MM.1S (cell line): ENCODE measurements at regions not wholly inside any gene's neighbourhood (a gene's known extent, or its start where the extent isn't known, plus 50 kb on each side); places are given as distances from the start of the nearest gene placed in this dataset.

Source experiments
- DNase-seq: peaks from one replicate; pipeline ENCODE4 v3.0.0-alpha.2; 2015
- H2AFZ ChIP-seq: fragments of 300-600 bp; sonication (generic); 2 replicates; pipeline ENCODE4 v1.6.0; 2016; ENCODE audit warnings: antibody characterized with exemption, low read length
- H3F3A ChIP-seq: fragments of 300-600 bp; sonication (generic); 2 replicates; pipeline ENCODE4 v1.6.1; 2016; ENCODE audit warnings: mild to moderate bottlenecking, antibody characterized with exemption, low read length, moderate library complexity, mixed read lengths; ENCODE audit not compliant: insufficient read depth
- H3K27ac ChIP-seq: fragments of 300-600 bp; sonication (generic); 2 replicates; pipeline ENCODE4 v1.5.1; 2016; ENCODE audit warnings: mild to moderate bottlenecking, low read length
- H3K27me3 ChIP-seq: fragments of 300-600 bp; sonication (generic); replicated peaks from 2 replicates; pipeline ENCODE4 v1.6.0; 2016; ENCODE audit warnings: low read length; ENCODE audit not compliant: insufficient read depth
- H3K36me3 ChIP-seq: fragments of 300-600 bp; sonication (generic); replicated peaks from 2 replicates; pipeline ENCODE4 v1.6.1; 2016; ENCODE audit warnings: mild to moderate bottlenecking, low read length, mixed read lengths; ENCODE audit not compliant: insufficient read depth
- H3K4me1 ChIP-seq: fragments of 300-600 bp; sonication (generic); 2 replicates; pipeline ENCODE4 v1.6.1; 2016; ENCODE audit warnings: low read length, mixed read lengths
- H3K4me2 ChIP-seq: fragments of 300-600 bp; sonication (generic); 2 replicates; pipeline ENCODE4 v1.6.0; 2016; ENCODE audit warnings: low read depth, low read length
- H3K4me3 ChIP-seq: fragments of 300-600 bp; sonication (generic); 2 replicates; pipeline ENCODE4 v1.5.1; 2016; ENCODE audit warnings: low read length, mixed read lengths
- H3K79me2 ChIP-seq: fragments of 300-600 bp; sonication (generic); 2 replicates; pipeline ENCODE4 v1.6.1; 2016; ENCODE audit warnings: mixed run types, low read length, mixed read lengths
- H3K9ac ChIP-seq: fragments of 300-600 bp; sonication (generic); 2 replicates; pipeline ENCODE4 v1.6.1; 2016; ENCODE audit warnings: low read length, mixed read lengths
- H3K9me2 ChIP-seq: fragments of 300-600 bp; sonication (generic); replicated peaks from 2 replicates; pipeline ENCODE4 v1.6.1; 2016; ENCODE audit warnings: mild to moderate bottlenecking, low read length, mixed read lengths; ENCODE audit not compliant: insufficient read depth
- H3K9me3 ChIP-seq: fragments of 300-600 bp; sonication (generic); replicated peaks from 2 replicates; pipeline ENCODE4 v1.6.1; 2016; ENCODE audit warnings: mild to moderate bottlenecking, low read length, mixed read lengths; ENCODE audit not compliant: insufficient read depth
- H4K20me1 ChIP-seq: fragments of 300-600 bp; sonication (generic); 2 replicates; pipeline ENCODE4 v1.6.1; 2016; ENCODE audit warnings: mild to moderate bottlenecking, low read length, moderate library complexity, mixed read lengths; ENCODE audit not compliant: insufficient read depth
- EZH2 ChIP-seq: fragments of 300-600 bp; sonication (generic); optimal IDR thresholded peaks from 2 replicates; pipeline ENCODE3; 2017; ENCODE audit warnings: low read depth, mild to moderate bottlenecking, antibody characterized with exemption, low read length, mixed read lengths
- EZH2phosphoT487 ChIP-seq: fragments of 300-600 bp; sonication (generic); IDR thresholded peaks from 2 replicates; pipeline ENCODE4 v1.6.1; 2018; ENCODE audit warnings: antibody characterized with exemption, low read length
- TF ChIP-seq, protein P1 (sequence below): fragments of 300-600 bp; sonication (generic); IDR thresholded peaks from 2 replicates; pipeline ENCODE4 v1.5.1; 2016; ENCODE audit warnings: antibody characterized with exemption, low read length, mixed read lengths

DNA sequence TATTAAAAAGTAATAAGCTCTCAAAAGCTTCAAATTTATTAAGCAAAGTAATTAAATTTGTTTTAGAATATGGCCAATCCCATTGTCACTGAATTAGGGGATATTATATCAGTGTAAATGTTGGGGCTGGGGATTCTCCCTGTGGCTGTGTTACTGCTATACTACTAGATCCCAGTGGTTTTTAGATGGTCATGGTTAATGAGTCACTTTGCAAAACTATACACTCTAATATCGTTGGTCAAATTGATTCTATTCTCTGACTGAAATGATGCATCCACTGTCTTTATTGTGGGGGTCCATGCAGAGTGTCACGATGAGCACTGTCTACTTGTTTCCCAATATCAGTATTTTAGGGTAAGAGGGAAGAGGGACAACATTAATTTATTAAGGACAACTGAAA is 336.9 kb upstream of the PREP start:
- Histone ChIP-seq H3K9ac (no peak overlapping the region), H4K20me1 (no peaks in the 10 kb centered on the region), H3K79me2 (no peaks in the 10 kb centered on the region), H3F3A (no peaks in the 10 kb centered on the region), H2AFZ (no peak overlapping the region), H3K27me3 (no peaks in the 10 kb centered on the region), H3K4me1 (0 out of 2 replicates have a peak, but pooled peaks cover 3% of the 10 kb centered on the region), H3K4me2 (no peak overlapping the region), H3K27ac (no peak overlapping the region), H3K4me3 (no peak overlapping the region), H3K9me2 (no peaks in the 10 kb centered on the region), H3K36me3 (no peaks in the 10 kb centered on the region), H3K9me3 (no peaks in the 10 kb centered on the region)
- TF ChIP-seq, protein P1, sequence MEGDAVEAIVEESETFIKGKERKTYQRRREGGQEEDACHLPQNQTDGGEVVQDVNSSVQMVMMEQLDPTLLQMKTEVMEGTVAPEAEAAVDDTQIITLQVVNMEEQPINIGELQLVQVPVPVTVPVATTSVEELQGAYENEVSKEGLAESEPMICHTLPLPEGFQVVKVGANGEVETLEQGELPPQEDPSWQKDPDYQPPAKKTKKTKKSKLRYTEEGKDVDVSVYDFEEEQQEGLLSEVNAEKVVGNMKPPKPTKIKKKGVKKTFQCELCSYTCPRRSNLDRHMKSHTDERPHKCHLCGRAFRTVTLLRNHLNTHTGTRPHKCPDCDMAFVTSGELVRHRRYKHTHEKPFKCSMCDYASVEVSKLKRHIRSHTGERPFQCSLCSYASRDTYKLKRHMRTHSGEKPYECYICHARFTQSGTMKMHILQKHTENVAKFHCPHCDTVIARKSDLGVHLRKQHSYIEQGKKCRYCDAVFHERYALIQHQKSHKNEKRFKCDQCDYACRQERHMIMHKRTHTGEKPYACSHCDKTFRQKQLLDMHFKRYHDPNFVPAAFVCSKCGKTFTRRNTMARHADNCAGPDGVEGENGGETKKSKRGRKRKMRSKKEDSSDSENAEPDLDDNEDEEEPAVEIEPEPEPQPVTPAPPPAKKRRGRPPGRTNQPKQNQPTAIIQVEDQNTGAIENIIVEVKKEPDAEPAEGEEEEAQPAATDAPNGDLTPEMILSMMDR = no peak
- TF ChIP-seq EZH2 (no peak), EZH2phosphoT487 (no peak)
- DNase-seq = no peak

DNA sequence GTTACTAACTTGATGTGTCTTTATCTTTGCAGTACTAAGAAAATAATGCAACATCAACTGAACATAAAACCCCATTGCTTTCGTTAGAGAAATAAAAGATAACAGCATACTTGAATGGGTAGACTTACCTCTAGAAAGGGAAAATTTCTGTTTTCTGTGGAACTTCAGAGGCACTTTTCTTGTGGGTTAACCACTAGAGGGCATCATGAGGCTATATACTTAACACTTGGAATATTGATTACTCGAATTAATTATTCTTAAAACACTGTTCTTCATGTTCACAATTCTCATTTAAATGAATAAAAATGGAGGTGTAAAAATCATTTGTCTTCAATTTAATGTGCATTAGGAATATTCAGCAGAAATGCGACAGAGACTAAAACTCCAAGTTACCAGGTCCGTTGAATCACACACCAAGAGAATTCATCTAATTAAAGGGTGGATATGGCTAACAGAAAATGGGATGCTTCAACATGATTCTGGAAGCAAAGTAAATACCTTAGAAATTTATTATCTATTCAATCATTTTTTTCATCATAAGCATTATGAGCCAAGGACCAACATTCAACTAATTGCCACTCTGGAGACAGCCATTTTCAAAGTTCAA is 330.8 kb upstream of the PREP start:
- no peak overlapping the region for H3K27ac ChIP-seq
- no peaks in the 10 kb centered on the region for H3K79me2 ChIP-seq
- peak; percentile 63 for DNase-seq
- no peak overlapping the region for H2AFZ ChIP-seq
- no peaks in the 10 kb centered on the region for H3K4me1 ChIP-seq
- H3K36me3 ChIP-seq = no peaks in the 10 kb centered on the region
- no peak overlapping the region for H3K4me3 ChIP-seq
- H3K4me2 ChIP-seq = no peak overlapping the region
- no peaks in the 10 kb centered on the region for H3K9me3 ChIP-seq
- TF ChIP-seq EZH2phosphoT487 = no peak
- TF ChIP-seq, protein P1 = peak; percentile 75
- no peaks in the 10 kb centered on the region for H3F3A ChIP-seq
- no peaks in the 10 kb centered on the region for H4K20me1 ChIP-seq
- H3K9ac ChIP-seq = no peak overlapping the region
- no peaks in the 10 kb centered on the region for H3K9me2 ChIP-seq
- no peaks in the 10 kb centered on the region for H3K27me3 ChIP-seq

DNA sequence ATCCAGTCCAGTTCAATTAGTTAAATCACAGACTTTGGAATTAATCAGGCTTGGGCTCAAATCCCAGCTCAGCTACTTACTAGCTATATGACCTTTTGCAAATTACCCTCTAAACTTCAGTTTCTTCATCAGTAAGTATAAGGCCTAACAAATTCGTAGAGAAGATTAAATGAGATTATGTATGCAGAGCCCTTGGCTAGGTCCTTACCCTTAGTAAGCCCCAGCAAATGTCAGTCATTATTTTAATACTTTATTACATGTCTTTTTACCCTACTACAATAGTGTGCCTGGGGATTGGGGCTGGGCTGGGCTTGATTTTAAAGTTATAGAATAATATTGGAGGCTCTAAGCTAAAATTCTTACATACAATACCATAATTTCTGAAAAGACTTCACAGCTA is 326.1 kb upstream of the PREP start:
- H3K27ac ChIP-seq = no peak overlapping the region
- H4K20me1 ChIP-seq = no peaks in the 10 kb centered on the region
- DNase-seq = no peak
- no peaks in the 10 kb centered on the region for H3K9me2 ChIP-seq
- H2AFZ ChIP-seq = no peak overlapping the region
- no peaks in the 10 kb centered on the region for H3K27me3 ChIP-seq
- H3K4me1 ChIP-seq = no peaks in the 10 kb centered on the region
- no peaks in the 10 kb centered on the region for H3K9me3 ChIP-seq
- H3K4me3 ChIP-seq = no peak overlapping the region
- H3K36me3 ChIP-seq = no peaks in the 10 kb centered on the region
- no peaks in the 10 kb centered on the region for H3K79me2 ChIP-seq
- no peaks in the 10 kb centered on the region for H3F3A ChIP-seq
- no peak overlapping the region for H3K4me2 ChIP-seq
- H3K9ac ChIP-seq = no peak overlapping the region
- TF ChIP-seq EZH2 (no peak), EZH2phosphoT487 (no peak)

DNA sequence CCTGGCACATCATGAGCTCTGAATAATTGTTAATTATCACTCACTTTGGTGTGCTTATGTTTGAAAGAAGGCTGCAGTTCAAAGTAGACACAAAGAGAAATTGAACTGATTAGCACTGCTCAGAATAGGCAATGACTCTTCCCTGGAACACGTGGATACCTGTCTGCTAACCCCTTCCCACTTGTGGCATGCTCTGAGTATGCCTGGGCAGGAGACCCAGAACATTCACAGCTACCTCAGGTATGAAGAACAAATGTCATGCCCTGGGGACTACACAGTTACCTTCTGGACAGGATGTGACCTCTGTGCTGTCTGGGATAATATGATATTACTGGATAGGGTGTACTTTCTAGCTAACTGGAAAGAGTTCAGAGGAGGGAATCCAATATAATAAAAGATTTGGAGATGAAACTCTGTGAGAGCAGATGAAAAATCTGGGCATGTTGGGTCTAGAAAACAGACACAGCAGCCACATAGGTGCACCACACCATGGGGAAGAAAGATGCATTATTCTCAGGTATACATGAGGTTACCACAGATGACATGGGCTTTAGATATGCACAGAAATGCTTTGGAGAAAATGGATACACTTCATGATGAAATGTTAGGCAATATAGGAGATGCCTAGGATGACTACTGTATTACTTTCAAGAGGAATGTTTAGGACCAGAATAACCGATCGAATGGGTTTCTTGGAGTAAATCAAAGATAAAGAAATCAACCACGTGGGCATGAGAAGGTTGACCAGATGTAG is 324.2 kb upstream of the PREP start:
- no peaks in the 10 kb centered on the region for H3K79me2 ChIP-seq
- no peaks in the 10 kb centered on the region for H3K9me3 ChIP-seq
- H3K4me3 ChIP-seq = no peak overlapping the region
- H3K4me1 ChIP-seq = no peaks in the 10 kb centered on the region
- no peaks in the 10 kb centered on the region for H3K27me3 ChIP-seq
- no peak overlapping the region for H3K27ac ChIP-seq
- H3K9ac ChIP-seq = no peak overlapping the region
- no peaks in the 10 kb centered on the region for H4K20me1 ChIP-seq
- no peak for DNase-seq
- no peak overlapping the region for H3K4me2 ChIP-seq
- no peak overlapping the region for H2AFZ ChIP-seq
- no peaks in the 10 kb centered on the region for H3F3A ChIP-seq
- no peaks in the 10 kb centered on the region for H3K36me3 ChIP-seq
- H3K9me2 ChIP-seq = no peaks in the 10 kb centered on the region
- TF ChIP-seq, protein P1 = no peak
